IMR-90 (cell line): ENCODE measurements at regions not wholly inside any gene's neighbourhood (a gene's known extent, or its start where the extent isn't known, plus 50 kb on each side); places are given as distances from the start of the nearest gene placed in this dataset.

Source experiments
- MAFK ChIP-seq: IDR thresholded peaks from 2 replicates; pipeline ENCODE4 v1.6.1; 2012; ENCODE audit warnings: low read depth, low read length, improper control_type of control experiment
- POLR2A ChIP-seq: IDR thresholded peaks from 2 replicates; pipeline ENCODE4 v1.6.1; 2012; ENCODE audit warnings: mild to moderate bottlenecking, low read depth, low read length
- TF ChIP-seq, protein P1 (sequence below): conservative IDR thresholded peaks from 2 replicates; pipeline ENCODE4 v1.5.1; 2012; ENCODE audit warnings: mild to moderate bottlenecking, low read depth, low read length, improper control_type of control experiment

DNA sequence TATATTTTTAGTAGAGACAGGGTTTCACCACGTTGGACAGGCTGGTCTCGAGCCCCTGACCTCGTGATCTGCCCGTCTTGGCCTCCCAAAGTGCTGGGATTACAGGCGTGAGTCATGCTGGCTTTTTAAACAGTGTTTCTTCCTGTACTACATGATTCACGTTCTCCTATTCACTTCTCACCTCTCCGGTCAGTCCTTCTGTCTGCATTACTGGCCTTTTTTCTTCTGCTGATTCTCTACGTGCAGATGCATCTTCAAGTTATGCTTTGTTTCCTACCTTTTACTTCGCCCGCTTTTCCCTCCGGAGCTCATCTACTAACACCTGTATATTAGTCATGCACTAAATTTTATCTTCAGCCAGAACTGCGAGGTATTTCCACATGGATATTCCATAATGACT, 296.2 kb upstream of the FLRT2 start:
- TF ChIP-seq, protein P1, sequence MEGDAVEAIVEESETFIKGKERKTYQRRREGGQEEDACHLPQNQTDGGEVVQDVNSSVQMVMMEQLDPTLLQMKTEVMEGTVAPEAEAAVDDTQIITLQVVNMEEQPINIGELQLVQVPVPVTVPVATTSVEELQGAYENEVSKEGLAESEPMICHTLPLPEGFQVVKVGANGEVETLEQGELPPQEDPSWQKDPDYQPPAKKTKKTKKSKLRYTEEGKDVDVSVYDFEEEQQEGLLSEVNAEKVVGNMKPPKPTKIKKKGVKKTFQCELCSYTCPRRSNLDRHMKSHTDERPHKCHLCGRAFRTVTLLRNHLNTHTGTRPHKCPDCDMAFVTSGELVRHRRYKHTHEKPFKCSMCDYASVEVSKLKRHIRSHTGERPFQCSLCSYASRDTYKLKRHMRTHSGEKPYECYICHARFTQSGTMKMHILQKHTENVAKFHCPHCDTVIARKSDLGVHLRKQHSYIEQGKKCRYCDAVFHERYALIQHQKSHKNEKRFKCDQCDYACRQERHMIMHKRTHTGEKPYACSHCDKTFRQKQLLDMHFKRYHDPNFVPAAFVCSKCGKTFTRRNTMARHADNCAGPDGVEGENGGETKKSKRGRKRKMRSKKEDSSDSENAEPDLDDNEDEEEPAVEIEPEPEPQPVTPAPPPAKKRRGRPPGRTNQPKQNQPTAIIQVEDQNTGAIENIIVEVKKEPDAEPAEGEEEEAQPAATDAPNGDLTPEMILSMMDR, result no peak
- TF ChIP-seq POLR2A (no peak), MAFK (no peak)
